ENCODE measurements at regions not wholly inside any gene's neighbourhood (a gene's known extent, or its start where the extent isn't known, plus 50 kb on each side); places are given as distances from the start of the nearest gene placed in this dataset.

- H3K4me1 Mint-ChIP-seq = no peaks in the 10 kb centered on the region
- ChIA-PET CTCF (no interaction called here), POLR2A (no interaction called here)
- H3K9me3 Mint-ChIP-seq = no peaks in the 10 kb centered on the region
- H3K27ac Mint-ChIP-seq = no peak overlapping the region
- no peak for DNase-seq
- no peaks in the 10 kb centered on the region for H3K27me3 Mint-ChIP-seq
- no peak overlapping the region for H3K4me3 Mint-ChIP-seq
- H3K36me3 Mint-ChIP-seq (ENCODE audit: low read depth) = no peaks in the 10 kb centered on the region
Measured at GRCh38 chr5:33317271-33317670, 123.5 kb upstream of the TARS1 start.

DNA sequence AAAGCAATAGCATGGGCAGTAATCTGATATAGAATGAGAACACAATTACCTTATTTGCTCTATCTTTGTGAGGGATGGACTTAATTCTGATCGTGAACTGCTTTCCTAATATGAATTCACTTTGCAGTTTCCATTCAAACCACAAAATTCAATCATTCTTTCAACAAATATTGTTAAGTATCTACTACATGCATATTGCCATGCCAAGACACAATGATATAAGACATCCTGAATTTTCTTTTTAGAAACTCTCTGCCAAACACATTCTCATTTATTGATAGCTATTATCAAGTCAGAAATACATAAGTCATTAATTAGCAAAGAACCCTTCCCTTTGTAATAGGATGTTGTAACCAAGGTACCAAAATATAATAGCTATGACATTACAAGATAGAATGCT is 121.6 kb upstream of the TARS1 start:
- CTCF ChIA-PET = interaction anchor here (0.9 kb wide), 1 partner anchor 104 kb away, joined by 3 read pairs; no protein-coding TSS in a partner anchor
- no peaks in the 10 kb centered on the region for H3K36me3 Mint-ChIP-seq (ENCODE audit: low read depth)
- POLR2A ChIA-PET = no interaction called here

GRCh38 chr5:33319841-33320240 is 120.9 kb upstream of the TARS1 start:
- H3K27ac Mint-ChIP-seq = no peak overlapping the region
- no peak for DNase-seq
- CTCF ChIA-PET = interaction anchor here (0.9 kb wide), 1 partner anchor 105 kb away, joined by 3 read pairs; no protein-coding TSS in a partner anchor

More for the DNA sequence above, 121.6 kb upstream of the TARS1 start:
- no peak for DNase-seq
- Mint-ChIP-seq H3K4me1 (no peaks in the 10 kb centered on the region), H3K27ac (no peak overlapping the region), H3K4me3 (no peak overlapping the region), H3K27me3 (no peaks in the 10 kb centered on the region), H3K9me3 (no peaks in the 10 kb centered on the region)

GRCh38 chr5:33321026-33321425 is 119.7 kb upstream of the TARS1 start:
- no peaks in the 10 kb centered on the region for H3K4me1 Mint-ChIP-seq
- H3K36me3 Mint-ChIP-seq (ENCODE audit: low read depth) = no peaks in the 10 kb centered on the region
- H3K4me3 Mint-ChIP-seq = no peak overlapping the region
- ChIA-PET CTCF (no interaction called here), POLR2A (no interaction called here)
- no peak for DNase-seq
- H3K27ac Mint-ChIP-seq = no peak overlapping the region
- H3K9me3 Mint-ChIP-seq = no peaks in the 10 kb centered on the region
- H3K27me3 Mint-ChIP-seq = no peaks in the 10 kb centered on the region

More at GRCh38 chr5:33319841-33320240, 120.9 kb upstream of the TARS1 start:
- Mint-ChIP-seq H3K4me1 (no peaks in the 10 kb centered on the region), H3K27me3 (no peaks in the 10 kb centered on the region), H3K36me3 (ENCODE audit: low read depth) (no peaks in the 10 kb centered on the region), H3K4me3 (no peak overlapping the region), H3K9me3 (no peaks in the 10 kb centered on the region)
- POLR2A ChIA-PET = no interaction called here

- no peaks in the 10 kb centered on the region for H3K4me1 Mint-ChIP-seq
- ChIA-PET POLR2A (no interaction called here), CTCF (interaction anchor here (0.9 kb wide), 1 partner anchor 64 kb away, joined by 3 read pairs; no protein-coding TSS in a partner anchor)
- H3K27me3 Mint-ChIP-seq = no peaks in the 10 kb centered on the region
- no peaks in the 10 kb centered on the region for H3K36me3 Mint-ChIP-seq (ENCODE audit: low read depth)
- DNase-seq = no peak
- H3K4me3 Mint-ChIP-seq = no peak overlapping the region
- H3K27ac Mint-ChIP-seq = no peak overlapping the region
- no peaks in the 10 kb centered on the region for H3K9me3 Mint-ChIP-seq
Measured at GRCh38 chr5:33322632-33323031, 118.1 kb upstream of the TARS1 start.

DNA sequence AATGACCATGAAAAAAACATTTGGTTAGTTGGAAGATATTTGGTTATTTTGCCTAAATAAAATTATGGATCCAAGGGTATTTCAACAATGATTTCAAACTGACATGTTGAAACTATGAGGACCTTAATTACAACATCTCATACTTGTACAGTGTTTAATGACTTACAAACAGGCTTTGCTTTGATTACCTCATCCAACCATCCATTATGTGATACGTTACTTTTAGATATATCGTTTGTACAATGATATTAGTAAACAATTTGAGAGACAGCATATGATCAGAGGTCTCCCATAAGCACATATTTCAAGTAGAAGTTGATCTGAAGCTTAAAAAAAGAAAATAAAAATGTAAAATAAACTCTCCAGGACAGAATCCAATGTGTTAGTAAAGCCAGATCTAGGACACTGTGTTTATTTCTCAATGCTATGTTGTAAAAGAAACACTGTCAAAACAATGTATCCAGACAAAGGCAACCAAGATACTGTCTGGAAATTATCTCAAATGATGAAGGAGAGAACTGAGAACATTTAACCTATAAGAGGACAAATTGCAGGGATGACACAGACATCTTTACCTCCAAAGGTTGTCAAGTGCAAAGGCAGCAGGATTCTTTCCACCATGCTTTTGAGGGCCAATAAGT is 116.0 kb upstream of the TARS1 start:
- Mint-ChIP-seq H3K27ac (no peak overlapping the region), H3K36me3 (ENCODE audit: low read depth) (no peaks in the 10 kb centered on the region), H3K4me1 (no peaks in the 10 kb centered on the region), H3K27me3 (no peaks in the 10 kb centered on the region), H3K4me3 (no peak overlapping the region), H3K9me3 (no peaks in the 10 kb centered on the region)
- DNase-seq = no peak
- ChIA-PET POLR2A (no interaction called here), CTCF (no interaction called here)

- H3K27ac Mint-ChIP-seq = no peak overlapping the region
- H3K9me3 Mint-ChIP-seq = no peaks in the 10 kb centered on the region
- H3K27me3 Mint-ChIP-seq = peaks cover 3% of the 10 kb centered on the region
- ChIA-PET POLR2A (no interaction called here), CTCF (no interaction called here)
- no peaks in the 10 kb centered on the region for H3K4me1 Mint-ChIP-seq
- H3K4me3 Mint-ChIP-seq = no peak overlapping the region
- DNase-seq = no peak
- no peaks in the 10 kb centered on the region for H3K36me3 Mint-ChIP-seq (ENCODE audit: low read depth)
Measured at GRCh38 chr5:33328818-33329217, 111.9 kb upstream of the TARS1 start.

DNA sequence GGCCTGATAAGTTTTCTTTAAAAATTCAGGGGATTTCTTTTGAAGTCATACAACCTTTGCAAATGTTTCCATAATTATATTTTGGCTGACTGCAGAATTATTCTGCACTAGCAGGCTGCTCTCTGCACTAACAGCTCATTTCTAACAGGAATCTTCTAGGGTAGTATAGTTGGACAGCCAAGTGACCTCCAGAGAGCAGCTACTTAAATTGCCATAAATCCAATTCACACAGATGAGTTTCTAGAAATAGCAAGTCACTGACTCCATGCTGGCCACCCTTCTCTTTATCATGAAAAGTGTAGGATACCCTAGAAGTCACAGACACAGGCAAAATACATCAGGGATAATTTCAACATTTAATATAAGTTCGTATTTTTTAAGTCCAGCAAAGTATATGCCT is 110.9 kb upstream of the TARS1 start:
- POLR2A ChIA-PET = interaction anchor here (0.7 kb wide), 1 partner anchor 564 kb away, joined by 3 read pairs; no protein-coding TSS in a partner anchor
- H3K4me1 Mint-ChIP-seq = no peaks in the 10 kb centered on the region
- no peak for DNase-seq
- H3K27ac Mint-ChIP-seq = no peak overlapping the region
- H3K9me3 Mint-ChIP-seq = no peaks in the 10 kb centered on the region
- H3K4me3 Mint-ChIP-seq = no peak overlapping the region
- peaks cover 3% of the 10 kb centered on the region for H3K27me3 Mint-ChIP-seq
- no peaks in the 10 kb centered on the region for H3K36me3 Mint-ChIP-seq (ENCODE audit: low read depth)
- CTCF ChIA-PET = no interaction called here

DNA sequence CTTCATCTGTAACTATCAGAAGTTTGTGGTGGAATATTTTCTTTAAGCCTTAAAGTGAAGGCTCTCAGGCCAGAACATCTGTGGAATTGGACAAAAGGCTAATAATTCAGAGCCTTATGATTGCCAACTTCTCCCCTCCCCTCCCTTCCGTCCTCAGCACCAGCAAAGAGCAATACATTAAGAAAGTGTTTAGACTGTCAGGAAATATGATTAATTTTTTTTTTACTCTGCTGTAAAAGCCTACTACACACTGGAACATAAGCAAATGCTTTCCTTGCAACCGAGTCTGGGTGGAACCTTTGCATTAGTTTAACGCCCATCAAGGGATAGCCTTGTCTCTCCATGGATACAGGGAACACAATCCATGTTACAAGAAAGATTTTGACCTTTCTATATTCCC is 110.3 kb upstream of the TARS1 start:
- CTCF ChIA-PET = no interaction called here
- peaks cover 3% of the 10 kb centered on the region for H3K27me3 Mint-ChIP-seq
- no peaks in the 10 kb centered on the region for H3K4me1 Mint-ChIP-seq
- POLR2A ChIA-PET = interaction anchor here (0.7 kb wide), 1 partner anchor 565 kb away, joined by 3 read pairs; no protein-coding TSS in a partner anchor
- H3K36me3 Mint-ChIP-seq (ENCODE audit: low read depth) = no peaks in the 10 kb centered on the region
- no peaks in the 10 kb centered on the region for H3K9me3 Mint-ChIP-seq
- no peak overlapping the region for H3K27ac Mint-ChIP-seq
- DNase-seq = no peak
- H3K4me3 Mint-ChIP-seq = no peak overlapping the region

- Mint-ChIP-seq H3K9me3 (no peaks in the 10 kb centered on the region), H3K4me3 (no peak overlapping the region), H3K27ac (no peak overlapping the region), H3K4me1 (no peaks in the 10 kb centered on the region), H3K36me3 (ENCODE audit: low read depth) (no peaks in the 10 kb centered on the region), H3K27me3 (peaks cover 3% of the 10 kb centered on the region)
- no peak for DNase-seq
- ChIA-PET POLR2A (no interaction called here), CTCF (no interaction called here)
Measured at GRCh38 chr5:33330992-33331391, 109.8 kb upstream of the TARS1 start.

GRCh38 chr5:33332804-33333203 is 108.0 kb upstream of the TARS1 start:
- Mint-ChIP-seq H3K27me3 (peaks cover 3% of the 10 kb centered on the region), H3K36me3 (ENCODE audit: low read depth) (no peaks in the 10 kb centered on the region), H3K27ac (no peak overlapping the region), H3K4me1 (no peaks in the 10 kb centered on the region), H3K4me3 (no peak overlapping the region), H3K9me3 (no peaks in the 10 kb centered on the region)
- ChIA-PET POLR2A (no interaction called here), CTCF (no interaction called here)
- DNase-seq = no peak

DNA sequence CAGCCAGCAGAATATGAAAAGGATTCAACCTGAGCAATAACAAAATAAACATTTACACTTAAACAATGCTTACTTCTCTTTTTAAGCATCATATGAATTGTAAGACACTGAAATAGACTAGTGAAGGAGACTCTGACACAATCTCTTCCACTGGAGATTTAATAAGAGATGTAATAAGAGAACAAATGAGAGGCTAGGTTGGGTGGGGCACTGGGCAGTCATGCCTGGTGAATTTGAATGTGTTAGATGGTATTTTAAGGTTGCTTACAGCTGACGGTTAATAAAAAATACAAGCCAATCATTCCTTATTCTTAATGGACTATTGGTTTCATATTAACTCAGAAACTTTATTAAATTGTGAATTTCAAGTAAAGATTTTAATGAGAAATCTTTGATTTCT is 105.9 kb upstream of the TARS1 start:
- H3K4me3 Mint-ChIP-seq = no peak overlapping the region
- ChIA-PET POLR2A (no interaction called here), CTCF (interaction anchor here (1.2 kb wide), 1 partner anchor 10 kb away, joined by 3 read pairs; no protein-coding TSS in a partner anchor)
- H3K27ac Mint-ChIP-seq = no peak overlapping the region
- DNase-seq = no peak
- H3K4me1 Mint-ChIP-seq = no peaks in the 10 kb centered on the region
- H3K9me3 Mint-ChIP-seq = no peaks in the 10 kb centered on the region
- H3K36me3 Mint-ChIP-seq (ENCODE audit: low read depth) = no peaks in the 10 kb centered on the region
- peaks cover 3% of the 10 kb centered on the region for H3K27me3 Mint-ChIP-seq

- no peaks in the 10 kb centered on the region for H3K4me1 Mint-ChIP-seq
- DNase-seq = no peak
- H3K36me3 Mint-ChIP-seq (ENCODE audit: low read depth) = no peaks in the 10 kb centered on the region
- H3K27ac Mint-ChIP-seq = no peak overlapping the region
- H3K9me3 Mint-ChIP-seq = no peaks in the 10 kb centered on the region
- no peaks in the 10 kb centered on the region for H3K27me3 Mint-ChIP-seq
- CTCF ChIA-PET = no interaction called here
- no peak overlapping the region for H3K4me3 Mint-ChIP-seq
- POLR2A ChIA-PET = no interaction called here
Measured at GRCh38 chr5:33336891-33337636, 103.7 kb upstream of the TARS1 start.

- POLR2A ChIA-PET = no interaction called here
- no peaks in the 10 kb centered on the region for H3K27me3 Mint-ChIP-seq
- H3K4me1 Mint-ChIP-seq = no peaks in the 10 kb centered on the region
- no peak overlapping the region for H3K27ac Mint-ChIP-seq
- no peak for DNase-seq
- H3K4me3 Mint-ChIP-seq = no peak overlapping the region
- H3K36me3 Mint-ChIP-seq (ENCODE audit: low read depth) = no peaks in the 10 kb centered on the region
- H3K9me3 Mint-ChIP-seq = no peaks in the 10 kb centered on the region
- CTCF ChIA-PET = no interaction called here
Measured at GRCh38 chr5:33337637-33337992, 103.2 kb upstream of the TARS1 start.
